HEK293T (cell line): ENCODE measurements at regions not wholly inside any gene's neighbourhood (a gene's known extent, or its start where the extent isn't known, plus 50 kb on each side); places are given as distances from the start of the nearest gene placed in this dataset.

ENCODE experiments used
- ARNT ChIP-seq: fragments of 450-650 bp; IDR thresholded peaks from 2 replicates; pipeline ENCODE4 v1.6.1; 2017; ENCODE audit warnings: mild to moderate bottlenecking
- BHLHE40 ChIP-seq: fragments of 450-650 bp; IDR thresholded peaks from 2 replicates; pipeline ENCODE4 v1.6.1; 2016; ENCODE audit warnings: mild to moderate bottlenecking, moderate library complexity, borderline replicate concordance
- ELF4 ChIP-seq: fragments of 450-650 bp; IDR thresholded peaks from 2 replicates; pipeline ENCODE4 v1.6.1; 2017; ENCODE audit warnings: antibody characterized with exemption
- FOXA1 ChIP-seq: fragments of 450-650 bp; IDR thresholded peaks from 2 replicates; pipeline ENCODE4 v1.6.1; 2016; ENCODE audit warnings: mild to moderate bottlenecking
- FOXK2 ChIP-seq: fragments of 450-650 bp; IDR thresholded peaks from 2 replicates; pipeline ENCODE4 v1.6.1; 2016; ENCODE audit warnings: mild to moderate bottlenecking
- NFRKB ChIP-seq: fragments of 450-650 bp; IDR thresholded peaks from 2 replicates; pipeline ENCODE4 v1.6.1; 2016; ENCODE audit warnings: mild to moderate bottlenecking, moderate library complexity
- SUZ12 ChIP-seq: fragments of 450-650 bp; IDR thresholded peaks from 2 replicates; pipeline ENCODE4 v1.6.1; 2016; ENCODE audit warnings: mild to moderate bottlenecking
- TARDBP ChIP-seq: fragments of 450-650 bp; IDR thresholded peaks from 2 replicates; pipeline ENCODE4 v1.6.1; 2016

GRCh38 chr12:41888285-41888684 lies 256.4 kb downstream of the GXYLT1 start:
- no peak for TF ChIP-seq SUZ12
- TF ChIP-seq TARDBP = no peak
- no peak for TF ChIP-seq BHLHE40
- no peak for TF ChIP-seq ELF4
- TF ChIP-seq FOXA1 = no peak
- TF ChIP-seq NFRKB = no peak
- no peak for TF ChIP-seq FOXK2
- TF ChIP-seq ARNT = no peak
